ENCODE measurements at regions not wholly inside any gene's neighbourhood (a gene's known extent, or its start where the extent isn't known, plus 50 kb on each side); places are given as distances from the start of the nearest gene placed in this dataset.
"Not testable (repeated sequence)": the region's sequence is repeated elsewhere in the genome, so short reads cannot be mapped to it uniquely, and the experiment has no call there.

GRCh38 chr13:48849515-48849914 lies 126.2 kb upstream of the FNDC3A start:
- no peak for DNase-seq

GRCh38 chr13:48851707-48852106 lies 124.0 kb upstream of the FNDC3A start:
- no peak for DNase-seq

DNA sequence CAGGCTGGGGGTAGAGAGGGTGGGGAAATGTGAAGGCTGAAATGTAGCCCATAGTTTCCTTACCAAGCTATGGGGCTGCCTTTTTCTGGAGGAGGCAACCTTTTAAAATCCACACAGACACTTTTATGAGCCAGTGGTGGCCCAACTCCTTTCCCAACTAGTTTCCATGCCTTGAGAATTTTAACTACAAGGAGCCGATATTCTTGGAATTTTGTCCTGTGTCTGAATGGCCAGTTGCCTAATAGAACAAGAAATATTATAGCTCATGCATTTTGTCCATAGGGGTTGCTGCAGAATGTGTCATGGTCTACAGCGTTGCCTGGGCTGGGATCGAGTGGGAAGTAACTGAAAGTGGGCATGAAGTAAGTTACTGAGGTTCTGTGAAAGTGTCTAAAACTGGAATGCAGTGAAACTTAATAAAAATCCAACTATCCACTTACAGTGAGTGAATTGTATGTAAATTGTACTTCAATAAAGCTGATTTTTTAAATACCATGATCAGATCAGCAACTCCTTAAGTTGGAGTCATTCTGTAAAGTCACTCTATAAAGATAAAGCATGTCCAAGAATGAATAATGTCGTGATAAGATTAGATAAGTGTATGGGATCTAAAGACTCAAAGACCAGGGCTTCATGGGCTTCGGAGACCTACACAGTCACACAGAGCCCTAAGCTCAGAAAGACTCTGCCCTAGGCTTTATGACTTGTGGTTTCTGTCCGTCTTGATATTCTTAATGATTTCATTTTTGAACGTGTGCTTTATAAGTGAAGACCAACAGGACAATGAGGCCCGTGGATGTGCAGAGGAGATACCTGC lies 122.6 kb upstream of the FNDC3A start:
- no peak for DNase-seq

- no peak for DNase-seq
These were observed 122.0 kb upstream of the FNDC3A start for GRCh38 chr13:48853728-48854102.

GRCh38 chr13:48857576-48857975 lies 118.1 kb upstream of the FNDC3A start:
- DNase-seq = no peak

- DNase-seq = no peak
These were observed 117.4 kb upstream of the FNDC3A start for GRCh38 chr13:48858122-48858902.

GRCh38 chr13:48859272-48860105 lies 116.2 kb upstream of the FNDC3A start:
- no peak for DNase-seq

DNA sequence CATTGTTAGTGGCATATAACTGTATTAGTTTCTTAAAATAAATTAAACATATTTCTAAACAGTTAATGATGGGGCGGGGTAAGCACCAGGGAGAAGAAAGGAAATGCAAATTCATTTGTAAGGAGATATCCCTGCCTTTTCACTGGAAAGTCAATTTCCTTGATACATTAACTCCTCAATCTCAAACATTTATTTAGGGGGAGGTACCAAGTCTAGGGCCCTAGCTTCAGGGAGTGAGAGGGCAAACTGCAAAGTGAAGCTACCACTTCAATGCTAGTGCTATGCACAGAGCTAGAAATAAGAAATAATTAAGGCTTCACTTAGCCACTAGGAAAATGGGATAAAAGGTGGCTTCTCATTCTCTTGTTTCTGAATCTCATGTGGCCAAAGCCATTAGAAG lies 115.3 kb upstream of the FNDC3A start:
- DNase-seq = no peak

GRCh38 chr13:48862572-48862971 lies 113.1 kb upstream of the FNDC3A start:
- DNase-seq = no peak

GRCh38 chr13:48864100-48864499 lies 111.6 kb upstream of the FNDC3A start:
- DNase-seq = no peak

- DNase-seq = no peak
These were observed 109.5 kb upstream of the FNDC3A start for GRCh38 chr13:48866249-48866648.

DNA sequence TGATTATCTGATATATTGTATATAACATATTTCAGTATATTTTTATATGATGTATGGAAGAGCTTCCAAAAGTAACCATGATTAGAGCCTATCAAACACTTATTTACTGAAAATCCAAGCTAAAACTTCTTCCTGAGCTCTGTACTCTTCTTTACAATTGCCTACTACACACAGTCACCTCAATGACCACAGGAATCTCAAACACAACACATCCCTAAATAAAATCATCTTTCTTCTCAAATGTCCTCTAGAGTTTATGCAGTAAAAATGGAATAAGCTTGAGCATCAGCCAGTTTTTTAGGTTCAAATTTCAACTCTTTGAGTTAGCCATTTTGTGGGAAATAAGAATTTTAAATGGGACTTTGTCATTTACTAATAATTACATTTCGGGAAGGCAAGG lies 102.6 kb upstream of the FNDC3A start:
- no peak for DNase-seq

GRCh38 chr13:48873587-48873986 lies 102.1 kb upstream of the FNDC3A start:
- no peak for DNase-seq

- DNase-seq = no peak
These were observed 101.5 kb upstream of the FNDC3A start for GRCh38 chr13:48874165-48874564.

DNA sequence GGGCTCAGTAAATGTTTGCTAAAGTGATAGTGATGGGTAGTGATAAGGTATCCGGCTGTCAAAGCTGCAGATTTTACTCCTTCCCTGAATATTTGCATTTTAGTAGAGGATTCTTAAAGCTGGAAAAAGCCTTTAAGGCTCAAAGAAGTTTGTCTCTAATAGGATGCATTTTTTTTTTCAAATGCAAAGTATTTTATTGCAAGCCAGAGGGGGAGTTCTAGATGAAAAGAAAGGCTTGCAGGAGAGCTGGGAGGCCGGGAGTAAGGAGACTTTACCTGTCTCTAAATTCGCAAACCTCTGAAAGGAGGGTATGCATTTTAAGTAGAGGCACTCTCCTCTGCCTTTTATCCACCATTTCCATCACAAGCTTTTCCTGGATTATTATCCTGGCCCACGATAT lies 100.7 kb upstream of the FNDC3A start:
- DNase-seq = no peak

- no peak for DNase-seq
These were observed 99.4 kb upstream of the FNDC3A start for GRCh38 chr13:48876289-48876688.

- DNase-seq = no peak
These were observed 96.3 kb upstream of the FNDC3A start for GRCh38 chr13:48879432-48879831.

- DNase-seq = no peak
These were observed 95.9 kb upstream of the FNDC3A start for GRCh38 chr13:48879854-48880253.

- DNase-seq = not testable (repeated sequence)
These were observed 91.9 kb upstream of the FNDC3A start for GRCh38 chr13:48883786-48884185.

- no peak for DNase-seq
These were observed 90.7 kb upstream of the FNDC3A start for GRCh38 chr13:48885027-48885395.

- DNase-seq = no peak
These were observed 87.1 kb upstream of the FNDC3A start for GRCh38 chr13:48888613-48889012.

GRCh38 chr13:48890391-48890790 lies 85.3 kb upstream of the FNDC3A start:
- no peak for DNase-seq

- no peak for DNase-seq
These were observed 84.1 kb upstream of the FNDC3A start for GRCh38 chr13:48891586-48891985.

All from activated CD8-positive, alpha-beta memory T cell treated with anti-CD3 and anti-CD28 coated beads, Interleukin-2, amount 50 U/mL, for 4 hours (primary cell).